DMS53 treated with DMSO at 0.1 percent for 48 hours (cell line): ENCODE measurements at regions not wholly inside any gene's neighbourhood (a gene's known extent, or its start where the extent isn't known, plus 50 kb on each side); places are given as distances from the start of the nearest gene placed in this dataset.
"Not testable (repeated sequence)": the region's sequence is repeated elsewhere in the genome, so short reads cannot be mapped to it uniquely, and the experiment has no call there.

ENCODE experiments used
- DNase-seq: peaks from one replicate; lab custom pipeline; 2025; ENCODE audit not compliant: unreplicated experiment; lab: John Stamatoyannopoulos, UW

DNA sequence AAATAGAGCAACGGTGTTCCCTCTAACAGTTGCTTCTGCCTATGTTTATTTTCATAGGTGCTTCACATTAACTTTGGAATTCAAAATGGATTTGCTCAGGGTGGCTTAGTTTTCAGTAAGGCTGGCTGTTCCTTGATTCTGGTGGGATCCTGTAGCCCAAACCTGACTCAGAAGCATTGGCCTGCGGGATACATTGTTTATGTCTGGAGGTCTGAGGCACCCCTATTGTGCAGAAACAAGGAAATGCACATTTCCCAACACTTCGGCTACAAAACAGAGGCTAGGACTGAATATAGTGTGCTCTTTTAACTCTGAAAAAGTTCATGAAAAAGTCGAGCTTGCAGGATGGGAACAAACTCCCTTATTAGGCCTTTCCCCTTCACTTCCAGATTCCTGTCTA is 133.8 kb upstream of the F3 start:
- DNase-seq = no peak

- DNase-seq = no peak
Observed at GRCh38 chr1:94674876-94675275, 133.3 kb upstream of the F3 start.

- DNase-seq = no peak
Observed at GRCh38 chr1:94672934-94673333, 131.4 kb upstream of the F3 start.

GRCh38 chr1:94672001-94672400 is 130.4 kb upstream of the F3 start:
- DNase-seq = no peak

- no peak for DNase-seq
Observed at GRCh38 chr1:94670273-94670672, 128.7 kb upstream of the F3 start.

DNA sequence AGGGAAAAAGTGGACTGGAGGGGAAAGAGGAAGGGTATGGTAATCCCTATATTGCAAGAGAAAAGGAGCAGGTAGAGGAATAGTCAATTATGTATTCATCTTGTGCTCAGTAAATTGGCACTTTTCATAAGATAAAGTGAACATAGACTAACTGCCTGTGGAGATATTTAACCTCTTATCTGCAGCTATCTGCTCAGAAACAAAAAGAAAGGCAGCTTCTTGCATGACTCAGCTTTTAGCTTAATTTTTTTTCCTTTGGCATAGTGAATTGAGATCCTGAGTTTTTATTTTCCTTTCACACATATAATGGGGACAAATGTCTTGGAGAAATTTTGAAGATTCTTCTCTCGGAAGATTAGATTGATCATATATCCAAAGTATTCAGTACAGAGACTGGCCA is 127.6 kb upstream of the F3 start:
- no peak for DNase-seq

DNA sequence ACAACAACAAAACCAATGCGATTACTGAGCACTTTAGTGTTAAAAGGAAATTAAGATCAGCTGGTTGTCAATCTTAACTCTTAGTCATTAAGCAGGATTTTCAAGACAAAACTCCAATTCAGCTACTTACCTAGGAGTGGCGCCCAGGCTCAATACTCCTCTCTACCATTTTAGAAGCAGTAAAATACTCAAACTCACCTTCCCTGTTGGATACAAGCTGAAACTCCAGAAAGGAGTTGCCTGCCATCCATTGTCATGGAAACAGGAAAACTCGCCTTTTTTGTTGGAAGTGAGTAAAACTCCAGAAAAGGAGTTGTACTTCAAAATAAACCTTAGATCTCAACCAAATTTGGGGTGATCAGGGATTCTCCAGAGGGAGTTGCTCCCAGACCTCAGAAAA is 127.0 kb upstream of the F3 start:
- no peak for DNase-seq

- no peak for DNase-seq
Observed at GRCh38 chr1:94667818-94668217, 126.3 kb upstream of the F3 start.

GRCh38 chr1:94666797-94667196 is 125.2 kb upstream of the F3 start:
- no peak for DNase-seq

- DNase-seq = no peak
Observed at GRCh38 chr1:94661431-94661932, 119.9 kb upstream of the F3 start.

GRCh38 chr1:94660994-94661393 is 119.4 kb upstream of the F3 start:
- no peak for DNase-seq

DNA sequence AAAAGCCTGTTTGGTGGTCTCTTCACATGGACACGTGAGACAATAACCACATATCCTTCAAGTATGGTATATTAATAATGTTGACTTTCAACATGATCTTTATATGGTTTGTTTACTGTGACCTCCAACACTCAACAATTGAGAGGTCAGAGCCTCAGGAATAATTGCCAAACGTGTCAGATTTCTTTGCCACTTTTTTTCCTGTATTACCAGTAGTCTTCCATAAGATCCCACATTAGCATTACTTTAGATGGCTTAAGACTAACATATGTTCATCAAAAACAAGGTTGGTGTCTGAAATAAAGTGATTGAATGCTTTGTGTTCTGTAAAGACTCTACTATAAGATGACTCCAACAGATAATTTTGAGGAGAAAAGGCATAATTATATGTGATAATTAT is 118.7 kb upstream of the F3 start:
- no peak for DNase-seq

DNA sequence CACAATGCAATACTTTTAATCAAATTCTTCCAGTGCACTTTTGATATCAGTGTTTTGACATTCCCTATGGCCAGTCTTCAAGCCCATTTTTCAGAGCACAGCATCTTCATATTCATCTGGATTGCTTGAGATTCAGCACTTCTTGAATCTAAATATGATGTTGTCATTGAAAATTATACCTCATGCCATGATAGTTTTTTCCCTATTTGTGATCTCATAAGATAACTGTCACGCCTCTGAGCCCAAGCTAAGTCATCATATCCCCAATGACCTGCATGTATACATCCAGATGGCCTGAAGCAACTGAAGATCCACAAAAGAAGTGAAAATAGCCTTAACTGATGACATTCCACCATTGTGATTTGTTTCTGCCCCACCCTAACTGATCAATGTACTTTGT is 117.6 kb upstream of the F3 start:
- DNase-seq = not testable (repeated sequence)

DNA sequence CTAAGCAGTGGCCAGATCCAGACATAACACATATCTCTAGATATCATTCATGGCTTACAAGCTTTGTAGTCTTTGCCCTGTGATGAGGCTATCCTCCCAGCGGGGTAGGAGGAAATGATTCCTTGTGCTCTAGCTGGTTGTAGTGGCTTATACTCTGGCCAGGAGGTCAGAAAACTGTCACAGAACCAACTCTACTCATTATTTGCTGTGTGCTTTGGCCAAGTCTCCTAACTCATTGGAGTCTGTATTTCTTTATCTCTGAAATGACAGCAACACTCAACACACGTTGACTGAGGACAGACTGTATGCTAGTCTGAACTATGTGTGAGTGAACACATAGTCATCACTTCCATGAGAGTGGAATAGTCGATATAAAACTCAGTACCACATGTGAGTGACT is 116.7 kb upstream of the F3 start:
- no peak for DNase-seq

GRCh38 chr1:94657776-94658175 is 116.2 kb upstream of the F3 start:
- not testable (repeated sequence) for DNase-seq

- no peak for DNase-seq
Observed at GRCh38 chr1:94656967-94657366, 115.4 kb upstream of the F3 start.

DNA sequence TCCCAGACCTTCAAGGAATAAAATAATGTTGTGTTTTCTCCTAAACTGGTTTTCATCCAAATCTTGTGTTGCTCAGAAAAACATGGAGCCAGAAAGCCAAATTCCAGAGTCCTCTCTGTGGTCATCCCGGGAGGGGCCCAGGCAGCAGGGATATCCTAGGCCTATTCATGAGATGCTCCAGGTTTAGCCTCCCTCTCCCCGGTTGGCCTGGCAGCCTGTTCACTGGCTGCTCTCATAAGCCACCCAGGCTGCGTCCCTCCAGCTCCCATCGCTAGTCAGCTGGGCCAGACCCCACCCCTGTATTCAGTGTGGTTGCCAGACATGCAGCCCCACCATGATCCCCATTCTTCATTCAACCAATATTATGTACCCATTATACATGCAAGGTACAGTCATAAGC is 113.4 kb upstream of the F3 start:
- DNase-seq = no peak

DNA sequence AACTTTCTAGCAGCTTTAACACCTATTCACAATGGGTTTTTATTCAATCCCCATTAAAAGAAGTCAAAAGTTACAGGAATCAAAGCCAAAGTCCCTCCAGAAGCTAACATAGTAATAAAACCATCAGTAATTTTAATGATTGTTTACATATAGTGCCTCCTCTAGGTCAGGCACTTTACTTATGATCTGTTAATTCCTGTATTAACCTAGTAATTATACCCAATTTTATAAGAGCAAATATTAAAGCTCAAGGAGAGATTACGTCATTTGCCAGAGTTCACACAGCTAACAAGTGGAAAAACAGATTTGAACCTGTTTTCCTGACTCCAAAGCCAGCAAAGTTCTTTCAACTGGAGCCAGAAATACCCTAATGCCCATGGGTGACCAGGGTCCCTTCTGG is 112.9 kb upstream of the F3 start:
- DNase-seq = no peak

GRCh38 chr1:94654031-94654430 is 112.5 kb upstream of the F3 start:
- no peak for DNase-seq

GRCh38 chr1:94653454-94653853 is 111.9 kb upstream of the F3 start:
- no peak for DNase-seq

DNA sequence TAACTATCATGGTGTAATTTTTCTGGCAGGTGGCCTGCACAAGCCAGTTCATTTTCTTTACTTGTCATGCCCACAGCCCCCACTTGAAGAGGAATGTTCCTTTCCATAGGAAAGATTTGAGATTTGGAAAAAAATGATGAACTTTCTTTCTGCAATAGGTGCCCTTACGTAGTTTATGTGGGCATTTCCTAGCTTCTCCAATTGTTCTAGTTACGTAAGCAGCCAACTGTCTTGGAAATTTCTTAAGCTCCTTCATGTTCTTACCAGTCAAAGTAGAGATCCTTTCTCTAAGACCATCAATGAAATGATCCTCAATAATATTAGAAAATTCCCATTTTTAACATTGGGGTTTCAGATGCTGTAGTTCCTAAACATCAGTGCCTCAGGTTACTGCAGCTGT is 109.5 kb upstream of the F3 start:
- DNase-seq = no peak

- DNase-seq = no peak
Observed at GRCh38 chr1:94650301-94650700, 108.7 kb upstream of the F3 start.

DNA sequence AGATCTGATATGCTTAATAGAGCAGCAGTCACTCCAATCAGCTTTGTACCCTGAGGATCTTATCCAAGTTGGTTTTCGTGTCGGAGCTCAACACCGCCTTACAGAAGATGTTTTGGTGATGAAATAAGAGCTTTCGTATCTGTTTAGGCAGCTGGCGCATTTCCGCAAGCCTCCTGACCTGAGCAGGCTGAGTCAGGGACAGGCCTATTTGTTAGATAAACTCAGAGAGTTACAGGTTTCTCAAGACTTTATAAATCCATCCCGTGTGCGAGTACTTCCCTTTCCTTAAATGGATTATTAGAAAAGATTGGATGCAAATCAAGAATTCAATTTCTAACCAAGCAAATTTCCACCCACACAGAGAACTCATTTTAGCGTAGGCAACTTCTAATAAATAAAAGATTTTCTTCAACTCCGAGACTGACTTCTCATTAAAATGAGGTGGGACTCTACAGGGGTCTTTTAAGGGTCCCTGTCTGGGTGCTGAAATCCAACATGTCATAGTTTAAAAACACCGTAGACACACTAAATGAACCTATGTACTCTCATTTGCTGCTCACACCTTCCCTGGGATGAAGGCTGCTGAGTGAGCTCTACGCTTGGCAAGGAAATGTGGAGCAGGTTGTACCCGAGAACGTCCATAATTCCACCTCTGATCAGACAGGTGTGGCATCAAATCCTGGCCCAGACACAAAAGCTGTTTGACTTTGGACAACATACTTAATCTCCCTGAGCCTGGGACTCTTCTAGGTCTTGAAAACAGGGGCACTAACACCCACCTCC is 106.9 kb upstream of the F3 start:
- no peak for DNase-seq
